Ishikawa (cell line): ENCODE measurements at regions not wholly inside any gene's neighbourhood (a gene's known extent, or its start where the extent isn't known, plus 50 kb on each side); places are given as distances from the start of the nearest gene placed in this dataset.

Experiments used
- CEBPB ChIP-seq: IDR thresholded peaks from 2 replicates; pipeline ENCODE4 v1.6.1; 2012
- CREB1 ChIP-seq: IDR thresholded peaks from 2 replicates; pipeline ENCODE4 v1.6.1; 2012; ENCODE audit warnings: low read depth
- EGR1 ChIP-seq: IDR thresholded peaks from 2 replicates; pipeline ENCODE4 v1.6.1; 2012
- EP300 ChIP-seq: IDR thresholded peaks from 2 replicates; pipeline ENCODE4 v1.6.1; 2012; ENCODE audit warnings: borderline replicate concordance
- FOXM1 ChIP-seq: IDR thresholded peaks from 2 replicates; pipeline ENCODE4 v1.6.1; 2012; ENCODE audit warnings: low read depth, borderline replicate concordance
- MAX ChIP-seq: IDR thresholded peaks from 2 replicates; pipeline ENCODE4 v1.6.1; 2012
- NFIC ChIP-seq: IDR thresholded peaks from 2 replicates; pipeline ENCODE4 v1.6.1; 2012
- REST ChIP-seq: IDR thresholded peaks from 2 replicates; pipeline ENCODE4 v1.6.1; 2012; ENCODE audit warnings: low read depth, mild to moderate bottlenecking
- TAF1 ChIP-seq: IDR thresholded peaks from 2 replicates; pipeline ENCODE4 v1.6.1; 2012; ENCODE audit warnings: low read depth, mild to moderate bottlenecking
- TCF12 ChIP-seq: IDR thresholded peaks from 2 replicates; pipeline ENCODE4 v1.6.1; 2012; ENCODE audit warnings: low read depth
- TEAD4 ChIP-seq: IDR thresholded peaks from 2 replicates; pipeline ENCODE4 v1.6.1; 2012
- USF1 ChIP-seq: IDR thresholded peaks from 2 replicates; pipeline ENCODE4 v1.6.1; 2012

GRCh38 chr10:53453196-53453595 lies 680.6 kb upstream of the MBL2 start:
- no peak for TF ChIP-seq REST
- TF ChIP-seq TAF1, result no peak
- no peak for TF ChIP-seq CEBPB
- no peak for TF ChIP-seq USF1
- no peak for TF ChIP-seq NFIC
- no peak for TF ChIP-seq MAX
- TF ChIP-seq EP300, result no peak
- TF ChIP-seq EGR1, result no peak
- no peak for TF ChIP-seq TCF12
- TF ChIP-seq CREB1, result no peak
- TF ChIP-seq FOXM1, result no peak
- TF ChIP-seq TEAD4, result no peak
